HepG2 (cell line): ENCODE measurements at regions not wholly inside any gene's neighbourhood (a gene's known extent, or its start where the extent isn't known, plus 50 kb on each side); places are given as distances from the start of the nearest gene placed in this dataset.

Source experiments
- ATAC-seq: fragments of 200-7000 bp; cut with Tn5 transposase; 3 replicates; pipeline ENCODE4 v1.9.1; 2020; ENCODE audit warnings: mild to moderate bottlenecking, moderate library complexity
- BruUV-seq: library from RNA; stranded (reverse); fragments of 400-500 nt; replicated peaks from 2 replicates; lab custom pipeline; 2021; lab: Mats Ljungman, UMichigan
- CTCF ChIA-PET: fragments of 300-600 bp; formaldehyde crosslinking; extraction: SDS; loops from one replicate; lab custom pipeline; 2021; ENCODE audit warnings: low total read pairs, inconsistent platforms, low intra/inter-chr PET ratio; lab: Yijun Ruan, JAX
- POLR2A ChIA-PET: fragments of 350-600 bp; sonication (Branson Sonifier 250); formaldehyde crosslinking; loops from one replicate; lab custom pipeline; 2020; ENCODE audit warnings: antibody characterized with exemption, inconsistent platforms; lab: Yijun Ruan, JAX
- DNase-seq: peaks from one replicate; pipeline ENCODE4 v3.0.0-alpha.2; 2015; ENCODE audit warnings: low spot score
- FAIRE-seq: peaks from 3 replicates; lab custom pipeline; 2011; peaks lifted over from hg19 to GRCh38; lab: Jason Lieb, UNC
- H2AFZ ChIP-seq: one replicate; pipeline ENCODE4 v1.6.1; 2011; ENCODE audit warnings: low read length, inconsistent platforms
- H3K27ac ChIP-seq: fragments of 300-600 bp; 3 replicates; pipeline ENCODE4 v1.8.0; 2011; ENCODE audit warnings: mixed run types, mild to moderate bottlenecking, mixed read lengths, low read length, inconsistent platforms; ENCODE audit not compliant: insufficient read depth; ENCODE audit errors: extremely low read length
- H3K27me3 ChIP-seq, 2 experiments: fragments of 200-600 bp in 1 of 2; 2 replicates in 1 of 2; 3 replicates in 1 of 2; pipeline versions ENCODE4 v1.6.0 to v1.8.0; 2011; ENCODE audit warnings: low read length in 2 of 2, mild to moderate bottlenecking in 2 of 2, moderate library complexity in 2 of 2, inconsistent platforms in 1 of 2; ENCODE audit not compliant: insufficient read depth in 2 of 2, control insufficient read depth in 1 of 2
- H3K36me3 ChIP-seq, 2 experiments: fragments of 200-600 bp in 1 of 2; replicated peaks in 1 of 2; 2 replicates in 1 of 2; 3 replicates in 1 of 2; pipeline versions ENCODE4 v1.5.1 to v1.8.0; 2011; ENCODE audit warnings: low read length in 2 of 2, inconsistent platforms in 1 of 2; ENCODE audit not compliant: insufficient read depth in 2 of 2, control insufficient read depth in 1 of 2
- H3K4me1 ChIP-seq: 2 replicates; pipeline ENCODE4 v1.5.1; 2012; ENCODE audit warnings: low read length, inconsistent platforms; ENCODE audit not compliant: insufficient read depth
- H3K4me2 ChIP-seq: 2 replicates; pipeline ENCODE4 v1.6.0; 2011; ENCODE audit warnings: low read depth, low read length, inconsistent platforms
- H3K4me3 ChIP-seq, 3 experiments: fragments of 200-600 bp in 1 of 3; sonication (generic), shearing (Covaris generic) in 1 of 3; replicated peaks in 1 of 3; 2 replicates each; pipeline ENCODE4 v1.5.1; 2011 to 2016; ENCODE audit warnings: low read length in 3 of 3, inconsistent platforms in 2 of 3, low read depth in 2 of 3, mild to moderate bottlenecking in 2 of 3, control low read depth in 1 of 3, mixed read lengths in 1 of 3; ENCODE audit not compliant: insufficient read depth in 1 of 3
- H3K79me2 ChIP-seq: one replicate; pipeline ENCODE4 v1.6.1; 2011; ENCODE audit warnings: low read length, inconsistent platforms; ENCODE audit not compliant: insufficient read depth
- H3K9ac ChIP-seq: 2 replicates; pipeline ENCODE4 v1.6.0; 2011; ENCODE audit warnings: mild to moderate bottlenecking, low read depth, low read length, inconsistent platforms; ENCODE audit not compliant: insufficient read depth
- H3K9me3 ChIP-seq: 2 replicates; pipeline ENCODE4 v1.5.1; 2012; ENCODE audit warnings: mild to moderate bottlenecking, low read length
- H4K20me1 ChIP-seq: 2 replicates; pipeline ENCODE4 v1.6.0; 2011; ENCODE audit warnings: inconsistent platforms, mild to moderate bottlenecking, low read length, moderate library complexity; ENCODE audit not compliant: insufficient read depth
- ATF7 ChIP-seq, 2 experiments: fragments of 450-650 bp in 1 of 2; sonication (generic) in 1 of 2; formaldehyde crosslinking in 1 of 2; IDR thresholded peaks; 2 replicates each; pipeline versions ENCODE4 v1.4.0 to v1.6.1; 2016 to 2020; ENCODE audit warnings: antibody characterized with exemption in 1 of 2, mild to moderate bottlenecking in 1 of 2, missing genetic modification reagents in 1 of 2
- BATF2 ChIP-seq: sonication (generic); formaldehyde crosslinking; IDR thresholded peaks from 2 replicates; pipeline ENCODE4 v1.8.0; 2022; ENCODE audit warnings: mild to moderate bottlenecking, missing genetic modification reagents, moderate library complexity
- CREM ChIP-seq, 2 experiments: sonication (generic) in 1 of 2; formaldehyde crosslinking in 1 of 2; IDR thresholded peaks; 2 replicates each; pipeline versions ENCODE4 v1.4.0 to v1.6.1; 2016 to 2020; ENCODE audit warnings: antibody characterized with exemption in 1 of 2, mild to moderate bottlenecking in 1 of 2, missing genetic modification reagents in 1 of 2
- FOXO4 ChIP-seq: sonication (generic); formaldehyde crosslinking; conservative IDR thresholded peaks from 2 replicates; pipeline ENCODE4 v1.8.1; 2023; ENCODE audit warnings: missing genetic modification reagents
- HCFC1 ChIP-seq: fragments of 150-350 bp; IDR thresholded peaks from 2 replicates; pipeline ENCODE4 v1.6.1; 2014; ENCODE audit warnings: low read depth, low read length
- HOXD1 ChIP-seq: sonication (generic); formaldehyde crosslinking; IDR thresholded peaks from 2 replicates; pipeline ENCODE4 v1.5.0; 2020; ENCODE audit warnings: missing genetic modification reagents
- KDM1A ChIP-seq: IDR thresholded peaks from 2 replicates; pipeline ENCODE4 v1.6.1; 2016; ENCODE audit warnings: missing compliant biosample characterization
- MAFG ChIP-seq: sonication (generic); formaldehyde crosslinking; IDR thresholded peaks from 2 replicates; pipeline ENCODE4 v1.5.1; 2020; ENCODE audit warnings: mild to moderate bottlenecking, missing genetic modification reagents
- NFYC ChIP-seq: IDR thresholded peaks from 2 replicates; pipeline ENCODE4 v1.6.1; 2016; ENCODE audit warnings: missing genetic modification reagents, missing compliant biosample characterization
- POLR2AphosphoS5 ChIP-seq: IDR thresholded peaks from 2 replicates; pipeline ENCODE4 v1.6.1; 2012; ENCODE audit warnings: low read depth, low read length
- TSC22D2 ChIP-seq: sonication (generic); formaldehyde crosslinking; IDR thresholded peaks from 2 replicates; pipeline ENCODE4 v1.5.1; 2020; ENCODE audit warnings: missing genetic modification reagents, mild to moderate bottlenecking, borderline replicate concordance
- ZBTB2 ChIP-seq: sonication (generic); formaldehyde crosslinking; IDR thresholded peaks from 2 replicates; pipeline ENCODE4 v1.8.0; 2022; ENCODE audit warnings: low read depth, missing genetic modification reagents
- ZNF317 ChIP-seq: sonication (generic); formaldehyde crosslinking; IDR thresholded peaks from 2 replicates; pipeline ENCODE4 v1.5.0; 2020; ENCODE audit warnings: mild to moderate bottlenecking, missing genetic modification reagents
- ZSCAN30 ChIP-seq: sonication (generic); formaldehyde crosslinking; IDR thresholded peaks from 2 replicates; pipeline ENCODE4 v1.5.0; 2020; ENCODE audit warnings: mild to moderate bottlenecking, missing genetic modification reagents
- ZXDC ChIP-seq: sonication (generic); formaldehyde crosslinking; IDR thresholded peaks from 2 replicates; pipeline ENCODE4 v1.5.0; 2020; ENCODE audit warnings: mild to moderate bottlenecking, missing genetic modification reagents
- WGBS: methylation state at CpG from one replicate; pipeline ENCODE4 v1.1.6; 2017; ENCODE audit warnings: low lambda C conversion rate; 5-methylcytosine and 5-hydroxymethylcytosine counted together
- in situ Hi-C: cut with HindIII; loops from 2 replicates; pipeline ENCODE4 v1.10.0; 2017; ENCODE audit warnings: low pct_unique_long_range_greater_than_20kb; ENCODE audit not compliant: extremely low pct_ligation_motif_present
- intact Hi-C: fragments of 100-400 bp; cut with micrococcal nuclease; formaldehyde crosslinking; loops from one replicate; pipeline ENCODE4 v1.10.0; 2022; ENCODE audit not compliant: unreplicated experiment

- intact Hi-C loops: loop anchor here (5.0 kb wide), 1 partner anchor 62 kb away; no protein-coding TSS in a partner anchor
- CTCF ChIA-PET: no interaction called here
- H3K4me1 ChIP-seq: peaks cover 87% of the 10 kb centered on the region
- peak; percentile 61 for TF ChIP-seq CREM (IDR thresholded peaks at IDR 0.05)
- no peak for TF ChIP-seq CREM (CRISPR knock-in tag; IDR thresholded peaks at IDR 0.05)
- peak; percentile 81 for TF ChIP-seq POLR2AphosphoS5
- peak; percentile 96 for TF ChIP-seq BATF2
- peak; percentile 83 for TF ChIP-seq ZXDC (CRISPR knock-in tag)
- TF ChIP-seq HOXD1 (CRISPR knock-in tag): peak; percentile 78; the same call in 1 of the 2 replicates
- TF ChIP-seq NFYC (CRISPR knock-in tag): peak; percentile 69
- peak; percentile 89 for TF ChIP-seq ZNF317 (CRISPR knock-in tag)
- peak; percentile 46 for TF ChIP-seq KDM1A
- TF ChIP-seq ZSCAN30 (CRISPR knock-in tag): no peak
- peak; percentile 87; the same call in 1 of the 2 replicates for TF ChIP-seq TSC22D2
- TF ChIP-seq ATF7 (IDR thresholded peaks at IDR 0.05): no peak
- no peak; the same call in 1 of the 2 replicates for TF ChIP-seq ATF7 (CRISPR knock-in tag; IDR thresholded peaks at IDR 0.05)
- TF ChIP-seq FOXO4 (CRISPR knock-in tag): peak; percentile 94; the same call in 1 of the 2 replicates
- peak; percentile 73 for TF ChIP-seq ZBTB2 (CRISPR knock-in tag)
- TF ChIP-seq HCFC1: no peak
- TF ChIP-seq MAFG (CRISPR knock-in tag): no peak
These were observed 62.1 kb downstream of the C9orf50 start for GRCh38 chr9:129558551-129559505.

More at GRCh38 chr9:129558551-129559505, 62.1 kb downstream of the C9orf50 start:
- FAIRE-seq (peak; percentile 99), DNase-seq (peak; percentile 99), ATAC-seq (peak; percentile 77)
- WGBS: 2% methylated on average over 16 of the region's 21 CpGs
- no peaks in the 10 kb centered on the region for H3K27me3 ChIP-seq
- H4K20me1 ChIP-seq: no peaks in the 10 kb centered on the region
- H3K4me2 ChIP-seq: peak overlapping the region; percentile 86
- no peaks in the 10 kb centered on the region for H3K36me3 ChIP-seq
- H3K9ac ChIP-seq: peak overlapping the region; percentile 71
- no peaks in the 10 kb centered on the region for H3K9me3 ChIP-seq
- peak overlapping the region; percentile 95 for H3K27ac ChIP-seq
- H3K79me2 ChIP-seq: no peaks in the 10 kb centered on the region
- peak overlapping the region in 2 of 3 experiments; percentile 27 to 41; a peak in 3 of 6 replicates for H3K4me3 ChIP-seq
- in situ Hi-C loops: no loop called here
- H2AFZ ChIP-seq: no peak overlapping the region
- BruUV-seq: no TSS peak
- POLR2A ChIA-PET: interaction anchor here (0.8 to 5.6 kb wide), 36 partner anchors 10 to 419 kb away, joined by 3 to 136 read pairs (median 6); partner anchors contain the start of genes C9orf50, IER5L and NTMT1
